HG03520 (cell line): ENCODE measurements at regions not wholly inside any gene's neighbourhood (a gene's known extent, or its start where the extent isn't known, plus 50 kb on each side); places are given as distances from the start of the nearest gene placed in this dataset.

ENCODE experiments used
- ATAC-seq: cut with Tn5 transposase; IDR thresholded peaks from one replicate; pipeline ENCODE4 v1.9.1; 2021; ENCODE audit warnings: mild to moderate bottlenecking, moderate library complexity; ENCODE audit not compliant: unreplicated experiment

DNA sequence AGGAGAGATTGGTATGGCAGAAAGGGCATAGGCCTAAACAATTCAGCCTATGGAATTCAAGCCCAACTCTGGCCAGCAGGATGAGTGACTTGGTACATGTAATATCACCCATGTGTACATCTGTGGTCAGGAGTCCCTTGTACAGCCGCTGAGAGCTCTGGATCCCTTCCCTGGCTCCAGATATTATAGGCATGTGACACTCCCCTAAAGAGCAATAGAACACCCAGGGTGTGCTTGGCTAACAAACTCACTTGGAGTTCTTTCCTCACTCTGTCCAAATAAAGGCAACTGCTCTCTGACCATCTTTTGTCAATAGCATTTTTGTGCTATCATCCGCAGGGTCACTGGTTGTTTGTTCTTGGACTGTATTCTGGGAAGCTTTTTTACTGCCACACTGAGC lies 197.4 kb upstream of the NCKAP5 start:
- ATAC-seq = no peak

DNA sequence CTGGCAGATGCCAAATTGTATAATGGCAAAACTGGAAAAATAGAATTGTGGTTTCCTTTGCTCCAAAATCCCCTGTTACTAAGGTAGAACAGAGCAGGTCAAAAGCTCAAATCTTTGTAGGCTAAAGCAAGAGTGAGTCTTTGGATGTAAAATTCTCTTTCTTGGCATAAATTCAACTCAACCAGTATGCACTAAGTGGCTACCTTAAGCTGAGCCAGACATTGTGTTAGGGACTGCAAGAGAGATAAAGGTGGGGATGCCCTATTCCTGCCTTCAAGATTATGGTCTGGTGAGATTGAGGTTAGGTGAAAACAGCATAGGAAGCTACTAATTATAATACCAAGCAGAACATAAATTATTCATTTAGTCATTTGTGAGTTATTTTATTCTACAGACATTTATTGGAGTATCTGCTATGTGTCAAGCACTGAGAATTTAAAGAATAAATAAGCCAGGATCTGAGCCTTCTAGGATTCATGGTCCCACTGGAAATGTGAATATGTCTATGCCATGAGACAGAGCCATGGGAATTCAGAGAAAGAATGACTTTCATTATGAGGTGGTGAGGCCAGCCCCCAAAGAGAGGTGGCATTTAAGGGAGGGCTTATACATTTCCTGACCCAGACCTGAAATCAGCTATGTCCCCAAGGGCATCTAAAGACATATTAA lies 198.0 kb upstream of the NCKAP5 start:
- no peak for ATAC-seq

DNA sequence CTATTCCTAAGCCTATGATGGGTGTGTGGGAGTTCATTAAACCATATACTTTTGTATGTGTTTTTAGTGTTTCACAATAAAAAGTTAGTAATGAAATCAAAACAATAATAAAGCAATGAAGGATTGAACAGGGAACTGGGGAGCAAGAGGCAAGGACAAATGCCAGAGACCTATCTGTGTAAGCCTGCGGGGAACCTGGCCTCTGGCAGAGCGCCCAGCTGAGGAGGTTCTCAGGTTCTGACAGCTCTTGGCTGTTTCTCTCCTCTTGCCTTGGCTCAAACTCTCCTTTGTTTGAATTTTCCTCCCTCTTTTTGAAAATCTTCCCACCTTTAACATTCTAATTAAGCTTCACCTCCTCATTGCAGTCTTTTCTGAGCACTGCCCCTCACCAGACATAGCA lies 200.0 kb upstream of the NCKAP5 start:
- ATAC-seq = no peak

DNA sequence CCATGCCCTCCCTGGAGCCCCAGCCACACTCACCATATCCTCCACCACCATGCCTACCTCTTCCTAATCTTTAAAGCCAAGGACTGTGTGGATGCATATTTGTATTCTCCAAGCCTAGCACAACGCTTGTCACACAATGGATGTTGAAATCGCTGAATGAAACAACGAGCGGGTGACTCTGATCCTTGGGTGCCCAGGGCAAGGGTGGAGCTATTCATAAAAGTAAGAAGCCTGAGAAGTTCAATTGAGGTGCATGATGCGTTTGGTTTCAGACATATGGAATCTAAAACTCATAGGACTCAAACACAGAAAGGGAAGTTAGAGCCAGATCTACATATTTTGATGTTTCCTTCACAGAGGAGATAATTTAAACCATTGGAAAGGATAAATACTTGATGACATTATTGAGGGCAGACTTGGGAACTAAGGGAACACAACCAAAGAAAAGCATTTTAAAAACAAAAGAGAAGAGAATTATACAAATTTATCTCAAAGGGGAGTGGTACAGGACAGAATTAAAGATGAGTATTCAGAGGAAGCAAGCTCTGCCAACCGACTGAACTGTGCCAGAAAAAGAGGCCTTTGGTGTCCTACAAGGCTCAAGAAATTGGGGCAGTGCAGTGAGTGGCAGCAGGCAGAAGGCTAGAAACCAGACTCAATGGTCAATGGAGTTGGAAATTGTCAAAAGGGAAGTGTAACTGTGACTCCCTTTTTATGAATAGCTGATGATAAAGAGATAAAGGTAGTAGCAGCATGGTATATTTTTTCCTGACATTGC lies 200.6 kb upstream of the NCKAP5 start:
- ATAC-seq = no peak

DNA sequence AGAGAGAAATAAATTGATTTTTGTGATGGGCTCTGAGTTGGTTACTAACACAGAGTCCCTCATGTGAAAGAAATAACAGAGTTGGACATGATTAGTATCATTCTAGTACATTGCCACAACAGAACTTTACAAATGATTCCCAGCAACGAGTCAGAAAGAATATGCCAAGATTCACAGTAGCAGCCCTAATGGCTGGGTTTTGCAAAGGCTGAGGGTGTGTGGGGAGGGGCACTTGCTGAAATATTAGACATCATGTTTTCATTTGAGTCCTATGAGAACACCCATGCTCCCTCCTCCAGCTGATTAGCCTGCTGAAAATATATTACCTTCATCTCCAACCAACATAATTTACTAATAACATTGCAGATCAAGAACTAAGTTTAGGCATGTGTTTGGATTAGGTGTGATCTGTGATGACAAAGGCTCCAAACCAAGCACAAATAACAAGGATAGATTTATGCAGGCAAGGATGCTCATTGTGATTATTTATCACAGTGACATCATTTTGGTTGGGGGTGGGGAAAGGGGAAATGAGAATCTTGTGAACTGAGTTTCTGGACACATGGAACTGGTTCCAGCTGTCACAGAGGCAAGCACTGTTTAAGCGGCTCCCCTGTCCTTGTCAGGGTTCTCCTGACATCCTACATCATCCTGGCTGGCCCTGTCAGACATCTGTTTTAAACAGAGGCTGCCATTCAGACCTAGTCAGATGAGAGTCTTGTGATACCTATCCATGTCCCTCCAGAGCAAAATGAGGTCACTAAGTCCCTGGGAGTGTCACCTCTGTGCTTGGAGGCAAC lies 205.8 kb upstream of the NCKAP5 start:
- no peak for ATAC-seq

DNA sequence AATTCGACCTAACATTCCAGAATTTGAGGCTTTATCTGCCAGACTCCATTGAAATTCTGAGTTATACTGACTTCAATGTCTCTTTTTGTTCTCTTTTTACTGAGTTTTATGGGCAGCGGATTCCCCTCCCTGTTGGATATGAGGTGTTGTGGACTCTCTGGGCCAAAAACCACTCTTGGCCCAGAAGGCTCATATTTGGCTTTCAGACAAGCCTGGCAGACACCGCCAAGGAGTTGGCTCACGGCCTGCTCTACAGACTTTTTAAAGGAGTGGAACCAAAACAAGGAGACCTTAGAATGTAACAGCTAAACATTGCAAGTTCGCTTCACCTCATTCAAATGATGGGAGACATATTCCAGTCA lies 206.4 kb upstream of the NCKAP5 start:
- no peak for ATAC-seq

DNA sequence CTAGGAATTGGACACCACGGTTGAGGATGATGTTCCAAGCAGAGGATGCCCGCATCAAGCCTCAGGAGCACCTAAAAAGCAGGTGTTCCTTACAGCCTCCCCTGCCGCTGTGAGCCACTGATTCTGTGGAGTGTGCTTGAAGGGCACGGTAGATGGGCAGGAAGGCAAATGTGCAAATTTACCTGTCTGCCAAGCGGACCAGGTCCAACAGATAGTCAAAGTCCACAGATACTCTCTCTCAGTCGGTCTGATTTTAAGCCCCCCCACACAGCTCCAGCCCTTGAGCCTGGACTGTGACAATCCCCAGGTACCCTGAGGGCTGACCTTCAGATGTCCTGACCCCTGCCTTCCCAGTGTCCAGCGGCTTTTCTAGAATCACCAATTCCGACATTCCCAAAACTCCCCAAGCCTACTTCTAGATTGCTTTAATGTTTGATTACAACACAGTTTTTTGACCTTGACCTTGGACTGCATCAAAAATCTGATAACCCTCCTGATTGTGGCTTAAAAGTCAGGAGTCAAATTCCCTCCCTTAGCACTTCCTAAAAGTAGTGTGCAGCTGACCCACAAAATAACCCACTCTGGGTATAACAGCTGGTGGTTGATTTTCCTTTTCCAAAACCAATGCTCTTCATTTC lies 208.8 kb upstream of the NCKAP5 start:
- ATAC-seq = no peak

DNA sequence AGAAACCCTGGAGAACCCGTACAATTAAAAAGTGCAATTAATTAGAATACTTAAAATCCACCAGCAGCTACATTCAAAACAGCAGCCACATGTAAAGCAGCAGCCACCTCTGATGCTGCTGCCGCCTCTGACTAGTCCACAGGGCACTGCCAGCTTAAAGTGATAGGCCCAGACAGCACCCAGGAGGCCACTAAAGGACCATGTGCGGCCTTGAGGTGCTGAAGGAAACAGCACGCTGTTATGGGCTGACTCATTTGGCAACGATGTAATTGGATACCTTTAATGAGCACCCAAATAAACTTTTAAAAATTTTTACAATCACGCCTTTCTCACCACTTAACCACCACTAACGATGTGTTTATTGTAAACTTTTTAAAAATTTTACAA lies 209.3 kb upstream of the NCKAP5 start:
- no peak for ATAC-seq

DNA sequence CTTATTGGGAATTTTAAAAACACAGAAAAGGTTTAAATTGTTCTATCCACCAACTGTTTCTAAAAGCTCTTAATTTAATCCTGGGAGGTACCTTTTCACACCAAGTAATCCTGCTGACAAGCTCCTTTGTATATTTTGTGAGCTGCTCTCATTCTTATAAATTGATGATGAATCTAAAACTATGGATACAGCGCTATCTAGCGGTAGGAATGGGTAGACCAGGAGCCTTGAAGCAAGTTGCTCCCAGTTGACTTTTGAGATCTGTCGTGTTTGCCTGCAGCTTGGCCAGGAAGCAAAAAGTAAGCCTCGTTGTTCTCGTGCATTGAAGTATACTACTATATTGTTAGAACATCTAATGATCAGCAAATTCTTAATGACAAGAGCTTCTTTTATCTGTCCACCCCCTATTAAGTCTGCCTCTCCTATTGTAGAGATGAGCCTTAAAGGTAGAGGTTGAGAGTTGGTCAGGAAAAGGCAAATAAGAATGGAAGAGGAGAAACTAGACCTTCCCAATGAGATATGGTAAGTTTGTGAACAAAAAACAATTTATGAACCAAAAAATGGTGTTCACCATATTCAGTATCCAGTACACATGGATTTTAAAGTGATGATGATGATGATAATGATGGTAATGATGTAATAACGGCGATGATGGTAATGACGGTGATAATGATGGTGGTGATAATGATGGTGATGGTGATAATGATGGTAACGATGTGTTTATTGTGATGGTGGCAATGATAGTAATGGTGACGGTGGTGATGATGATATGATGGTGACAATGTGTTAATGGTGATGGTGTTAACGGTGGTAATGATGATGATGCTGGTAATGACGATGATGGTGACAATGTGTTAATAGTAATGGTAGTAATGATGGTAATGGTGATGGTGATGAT lies 212.1 kb upstream of the NCKAP5 start:
- no peak for ATAC-seq

DNA sequence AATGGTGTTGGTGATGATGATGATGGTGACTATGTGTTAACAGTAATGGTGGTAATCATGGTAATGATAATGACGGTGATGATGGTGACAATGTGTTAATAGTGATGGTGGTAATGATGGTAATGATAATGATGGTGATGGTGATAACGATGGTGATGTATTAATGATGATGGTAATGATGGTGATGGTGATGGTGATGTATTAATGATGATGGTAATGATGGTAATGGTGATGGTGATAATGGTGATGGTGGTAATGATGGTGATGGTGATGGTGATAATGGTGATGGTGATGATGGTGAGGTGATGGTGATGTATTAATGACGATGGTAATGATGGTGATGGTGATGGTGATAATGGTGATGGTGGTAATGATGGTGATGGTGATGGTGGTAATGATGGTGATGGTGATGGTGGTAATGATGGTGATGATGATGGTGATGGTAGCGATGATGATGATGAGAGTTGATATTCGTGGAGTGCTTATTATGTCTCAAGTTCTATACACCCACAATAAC lies 212.8 kb upstream of the NCKAP5 start:
- no peak for ATAC-seq

DNA sequence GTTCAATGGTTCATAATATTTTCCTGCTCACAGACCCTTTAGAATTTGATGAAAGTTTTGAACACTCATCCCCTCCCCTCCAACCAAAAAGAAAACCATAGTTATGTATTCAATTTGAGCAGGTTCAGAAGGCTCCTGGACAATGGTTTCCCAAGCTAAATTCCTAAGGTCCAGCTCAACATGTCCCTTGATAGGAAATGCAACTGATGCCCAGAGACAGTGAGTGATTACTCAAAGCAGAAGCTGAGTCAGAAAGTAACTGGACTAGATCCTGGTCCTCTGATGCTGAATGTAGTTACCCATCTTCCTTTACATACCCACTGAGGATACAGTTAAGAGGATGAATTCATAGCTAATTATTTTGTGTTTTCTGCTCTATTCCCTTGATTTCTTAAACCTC lies 218.9 kb upstream of the NCKAP5 start:
- no peak for ATAC-seq

DNA sequence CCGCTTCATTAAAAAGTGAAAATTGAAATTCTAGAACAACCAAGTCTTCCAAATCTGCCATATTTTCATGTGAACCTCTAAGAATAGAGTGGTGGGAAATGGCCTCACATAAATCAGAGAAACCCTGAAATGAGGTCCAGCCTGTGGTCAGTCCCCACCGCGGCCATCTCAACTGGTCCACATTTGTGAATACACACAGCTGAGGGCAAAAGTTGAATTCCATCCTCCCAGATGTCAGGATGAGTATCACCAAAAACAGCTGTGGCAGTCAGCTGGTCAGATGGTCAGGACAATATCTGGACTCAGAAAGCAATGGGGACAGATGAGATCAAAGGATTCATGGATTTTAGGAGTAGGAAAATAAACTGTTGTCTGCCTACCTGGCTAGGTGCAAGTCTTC lies 219.4 kb upstream of the NCKAP5 start:
- ATAC-seq = no peak

DNA sequence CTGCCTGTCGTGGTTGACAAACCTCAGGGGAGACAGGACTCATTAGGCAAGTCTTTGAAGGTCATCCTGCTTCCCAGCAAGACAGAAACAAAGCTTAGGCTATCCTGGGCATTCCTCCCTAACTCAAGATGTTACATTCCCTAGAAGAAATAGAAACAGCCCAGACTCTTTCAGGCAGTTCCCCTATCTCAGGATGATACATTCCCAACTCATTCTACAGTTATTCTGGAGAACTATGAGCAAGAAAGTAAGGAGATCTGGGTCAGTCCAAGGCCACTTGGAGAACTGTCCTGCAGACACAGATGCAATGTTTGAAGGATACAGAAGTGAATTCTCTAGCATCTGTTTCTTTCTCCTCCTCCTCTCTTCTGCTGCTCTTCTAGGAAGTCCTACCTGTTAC lies 220.1 kb upstream of the NCKAP5 start:
- no peak for ATAC-seq

DNA sequence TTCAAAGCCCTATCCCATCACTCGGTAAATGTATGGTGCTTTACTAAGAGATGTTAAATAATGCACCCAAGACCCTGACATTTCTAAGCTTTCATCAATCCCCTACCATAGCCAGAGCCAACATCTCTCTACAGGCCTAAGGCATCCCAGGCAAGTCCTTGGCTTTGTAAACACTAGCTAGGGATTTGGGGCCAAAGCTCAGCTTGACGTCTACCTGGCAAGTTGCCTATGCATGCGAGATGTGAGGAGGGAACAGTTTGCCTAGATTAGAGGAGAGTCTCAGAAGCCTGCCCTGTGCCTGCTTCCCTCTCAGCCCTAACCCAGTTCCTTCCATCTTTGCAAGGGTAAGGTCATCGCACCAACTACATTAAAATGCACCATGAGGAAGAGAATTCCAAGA lies 221.5 kb upstream of the NCKAP5 start:
- ATAC-seq = no peak

DNA sequence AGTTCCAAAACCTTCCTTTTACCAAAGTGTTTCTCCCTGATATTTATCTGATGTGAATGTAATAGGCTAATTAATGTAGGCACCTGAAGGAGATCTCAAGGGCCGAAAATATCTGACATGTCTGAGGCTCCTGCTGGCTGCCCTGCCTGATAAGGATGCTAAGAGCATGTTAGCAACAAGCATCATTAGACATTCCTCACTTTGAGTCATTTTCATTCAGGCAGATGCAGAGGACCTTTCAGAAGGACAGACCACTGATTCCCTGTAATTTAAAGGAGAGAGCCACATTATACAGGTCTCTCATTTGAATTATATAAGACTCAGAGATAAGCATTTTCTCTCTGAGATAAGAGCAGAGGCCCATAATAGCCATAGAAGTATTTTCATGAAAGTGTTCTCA lies 222.4 kb upstream of the NCKAP5 start:
- ATAC-seq = no peak

DNA sequence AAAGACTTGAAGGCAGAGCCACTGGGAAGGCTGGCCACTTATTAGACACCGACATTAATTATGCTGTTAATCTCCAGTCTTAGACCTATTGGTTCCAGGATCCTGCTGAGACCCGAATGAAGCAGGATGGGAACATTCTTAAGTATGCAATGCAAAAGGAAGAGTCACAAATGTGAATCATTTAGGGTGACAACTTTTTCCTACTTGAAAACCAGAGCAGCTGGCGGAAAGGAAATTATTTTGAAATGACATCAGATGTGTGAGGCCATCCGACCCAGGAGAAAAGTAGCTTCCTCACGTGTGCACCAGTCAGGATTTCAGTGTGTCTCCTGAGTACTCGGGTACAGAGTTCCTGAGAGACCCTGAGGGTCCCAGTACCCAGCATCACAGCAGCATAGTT lies 222.9 kb upstream of the NCKAP5 start:
- ATAC-seq = no peak

DNA sequence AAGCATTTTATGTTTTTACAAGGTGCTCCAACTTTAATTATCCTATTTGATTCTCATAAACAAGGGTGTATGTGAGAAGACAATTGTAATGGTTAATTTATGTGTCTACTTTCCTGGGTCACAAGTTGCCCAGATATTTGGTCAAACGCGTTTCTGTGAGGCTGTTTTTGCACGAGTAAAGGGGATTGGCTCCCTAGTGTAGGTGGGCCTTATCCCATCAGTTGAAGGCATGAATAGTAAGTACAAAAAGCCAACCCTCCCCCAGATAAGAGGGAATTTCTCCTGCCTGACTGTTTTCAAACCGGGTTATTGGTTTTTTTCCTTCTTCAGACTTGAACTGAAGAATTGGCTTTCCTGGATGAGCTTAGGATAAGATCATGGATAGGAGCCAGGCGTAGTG lies 224.0 kb upstream of the NCKAP5 start:
- no peak for ATAC-seq

DNA sequence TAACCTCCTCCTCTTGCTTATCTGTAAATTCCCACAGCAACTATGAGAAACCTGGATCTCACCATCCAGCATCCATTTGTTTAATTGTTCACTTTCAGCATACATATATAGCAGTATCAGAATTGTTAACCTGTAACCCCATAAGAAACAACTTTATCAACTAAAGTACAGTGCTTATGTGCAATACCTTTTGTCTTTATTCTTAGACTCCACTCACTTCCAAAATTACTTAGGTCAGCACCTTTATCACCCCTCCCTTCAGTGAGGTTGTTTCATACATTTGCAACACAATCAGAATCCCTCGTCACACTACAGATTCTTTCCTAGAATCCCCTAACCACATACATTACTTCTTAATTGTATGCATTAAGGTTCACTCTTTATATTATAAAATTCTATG lies 225.9 kb upstream of the NCKAP5 start:
- ATAC-seq = no peak

DNA sequence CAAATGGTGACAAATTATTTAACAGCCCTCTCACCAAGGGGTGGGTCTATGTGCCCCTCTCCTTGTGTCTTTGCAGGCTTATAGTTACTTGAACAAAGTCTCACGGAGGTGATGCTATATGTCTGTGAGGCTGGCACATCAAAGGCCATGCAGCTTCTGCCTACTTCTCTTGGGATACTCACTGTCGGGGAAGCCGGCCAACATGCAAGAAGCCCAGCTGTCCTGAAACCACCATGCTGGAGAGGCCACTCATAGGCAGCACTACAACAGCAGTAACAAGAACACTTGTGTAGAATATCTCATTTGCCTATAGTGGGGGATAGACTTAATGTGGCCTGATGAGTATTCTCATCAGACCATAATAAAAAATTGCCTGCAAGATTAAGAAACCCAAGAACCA lies 233.7 kb upstream of the NCKAP5 start:
- ATAC-seq = no peak

DNA sequence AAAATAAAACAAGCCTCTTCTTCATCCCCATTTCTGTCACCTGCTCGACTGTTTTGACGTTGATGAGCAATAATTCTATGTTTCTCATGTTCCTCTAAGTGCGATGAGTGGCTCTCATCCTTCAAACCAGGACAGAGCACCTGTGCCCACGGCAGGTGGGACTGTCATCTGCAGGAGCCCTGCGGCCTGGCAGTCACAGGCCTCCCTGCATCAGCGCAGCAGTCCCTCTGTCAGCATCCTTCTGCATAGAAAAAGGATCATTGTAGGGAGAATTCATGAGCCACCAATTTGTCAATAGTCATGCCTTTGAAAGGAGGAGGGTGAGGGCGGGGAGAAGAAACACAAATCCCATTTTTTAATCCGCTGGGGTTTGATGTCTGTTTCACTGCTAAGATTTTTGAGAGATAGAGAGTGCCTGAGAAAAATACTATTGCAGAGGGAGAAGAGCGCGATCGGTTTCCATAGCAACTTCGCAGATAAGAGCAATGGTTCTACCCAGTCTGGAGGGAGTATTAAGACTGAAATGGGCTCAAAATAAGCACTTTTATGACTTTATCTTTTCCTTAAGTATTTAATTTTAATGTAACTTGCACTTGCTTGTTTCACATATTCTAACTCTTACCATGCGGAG lies 234.3 kb upstream of the NCKAP5 start:
- ATAC-seq = no peak
